NCI-H1105 (cell line): ENCODE measurements at regions not wholly inside any gene's neighbourhood (a gene's known extent, or its start where the extent isn't known, plus 50 kb on each side); places are given as distances from the start of the nearest gene placed in this dataset.
A peak's percentile ranks its signal among the peaks of the same experiment; 100 is the strongest.
"Not testable (repeated sequence)": the region's sequence is repeated elsewhere in the genome, so short reads cannot be mapped to it uniquely, and the experiment has no call there.

Experiments used
- DNase-seq: peaks from one replicate; lab custom pipeline; 2025; lab: John Stamatoyannopoulos, UW

GRCh38 chr6:170043150-170043819 lies 247.6 kb downstream of the DLL1 start:
- no peak for DNase-seq

- DNase-seq = no peak
Measured at GRCh38 chr6:170042596-170043118, 248.2 kb downstream of the DLL1 start.

DNA sequence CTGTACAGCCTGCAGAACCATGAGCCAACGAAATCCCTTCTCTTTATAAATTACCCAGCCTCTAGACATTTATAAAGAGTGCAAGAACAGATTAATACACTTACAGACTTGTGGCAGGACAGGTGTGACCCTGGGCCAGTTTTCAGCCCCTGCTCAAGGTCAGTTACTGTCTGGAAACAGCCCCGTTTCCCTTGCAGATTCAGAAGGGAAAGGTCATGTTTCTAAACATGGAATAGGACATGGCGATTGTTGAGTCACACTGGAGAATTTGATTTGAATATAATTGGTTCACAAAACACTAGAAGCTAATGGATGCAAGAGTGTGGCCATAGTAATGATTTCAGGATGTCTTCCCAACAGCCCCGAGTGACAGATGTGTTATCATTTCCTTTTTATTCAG lies 248.8 kb downstream of the DLL1 start:
- DNase-seq = no peak

- DNase-seq = no peak
Measured at GRCh38 chr6:170041526-170041925, 249.4 kb downstream of the DLL1 start.

- no peak for DNase-seq
Measured at GRCh38 chr6:170040906-170041305, 250.0 kb downstream of the DLL1 start.

GRCh38 chr6:170040115-170040500 lies 250.8 kb downstream of the DLL1 start:
- no peak for DNase-seq

DNA sequence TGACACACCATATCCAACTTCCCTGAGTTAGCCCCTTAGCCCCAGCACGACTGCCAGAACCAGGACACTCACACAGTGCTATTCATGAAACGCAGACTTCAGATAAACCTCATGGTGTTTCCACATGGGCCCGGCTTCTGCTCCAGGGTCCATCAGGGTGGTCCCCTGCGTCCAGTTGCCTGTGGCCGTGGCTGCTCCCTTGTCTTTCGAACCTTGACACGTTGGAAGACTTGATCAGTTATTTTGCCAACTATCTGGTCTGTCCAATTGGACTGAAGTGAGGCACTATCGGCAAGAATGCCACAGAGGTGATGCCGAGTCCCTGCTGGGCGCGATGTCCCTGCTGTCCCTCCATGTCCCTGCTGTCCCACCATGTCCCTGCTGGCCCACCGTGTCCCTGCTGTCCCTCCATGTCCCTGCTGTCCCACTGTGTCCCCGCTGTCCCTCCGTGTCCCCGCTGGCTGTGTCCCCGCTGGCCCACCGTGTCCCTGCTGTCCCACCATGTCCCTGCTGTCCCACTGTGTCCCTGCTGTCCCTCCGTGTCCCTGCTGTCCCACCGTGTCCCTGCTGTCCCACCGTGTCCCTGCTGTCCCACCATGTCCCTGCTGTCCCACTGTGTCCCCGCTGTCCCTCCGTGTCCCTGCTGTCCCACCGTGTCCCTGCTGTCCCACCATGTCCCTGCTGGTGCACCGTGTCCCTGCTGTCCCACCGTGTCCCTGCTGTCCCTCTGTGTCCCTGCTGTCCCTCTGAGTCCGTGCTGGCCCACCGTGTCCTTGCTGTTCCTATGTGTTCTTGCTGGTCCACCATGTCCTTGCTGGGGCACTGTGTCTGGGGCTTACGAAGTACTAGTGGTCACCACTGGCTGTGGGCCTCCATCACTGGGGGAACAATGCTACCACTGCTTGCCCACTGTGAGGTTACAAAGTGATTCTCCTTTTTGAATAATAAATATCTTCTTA lies 251.4 kb downstream of the DLL1 start:
- DNase-seq = no peak

GRCh38 chr6:170038708-170039107 lies 252.2 kb downstream of the DLL1 start:
- no peak for DNase-seq

GRCh38 chr6:170038251-170038650 lies 252.6 kb downstream of the DLL1 start:
- no peak for DNase-seq

DNA sequence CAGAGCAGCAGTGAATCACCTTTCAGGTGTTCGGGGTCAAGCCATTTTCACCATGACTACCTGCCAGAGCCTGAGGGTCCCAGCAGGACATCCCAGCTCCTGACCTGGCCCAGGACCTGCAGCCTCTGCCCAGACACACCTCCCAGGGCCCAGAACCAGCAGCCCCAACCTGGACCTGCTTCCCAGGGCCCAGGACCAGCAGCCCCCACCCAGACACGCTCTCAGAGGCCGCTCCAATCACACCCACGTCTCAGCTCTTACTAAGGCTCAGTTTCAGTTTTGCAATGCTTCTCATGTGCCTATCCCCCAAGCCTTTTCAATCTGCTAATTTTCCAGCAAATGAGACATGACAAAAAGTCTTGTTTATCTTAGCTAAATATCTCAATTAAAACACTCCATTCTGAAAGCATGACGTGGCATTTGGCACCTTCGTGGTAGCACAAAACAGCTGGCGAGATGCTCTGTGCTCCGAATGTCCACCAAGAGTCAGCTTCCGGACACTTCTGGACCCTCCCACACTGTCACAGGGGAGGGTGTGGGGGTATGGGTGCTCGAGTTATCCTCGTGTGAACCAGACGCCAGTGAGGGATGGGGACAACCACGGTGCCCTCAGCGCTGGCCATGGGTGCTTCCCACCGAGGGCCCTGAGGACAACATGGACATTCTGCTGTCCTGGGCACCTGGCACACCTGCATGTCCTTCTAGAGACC lies 253.2 kb downstream of the DLL1 start:
- DNase-seq = no peak

- no peak for DNase-seq
Measured at GRCh38 chr6:170036916-170037315, 254.0 kb downstream of the DLL1 start.

DNA sequence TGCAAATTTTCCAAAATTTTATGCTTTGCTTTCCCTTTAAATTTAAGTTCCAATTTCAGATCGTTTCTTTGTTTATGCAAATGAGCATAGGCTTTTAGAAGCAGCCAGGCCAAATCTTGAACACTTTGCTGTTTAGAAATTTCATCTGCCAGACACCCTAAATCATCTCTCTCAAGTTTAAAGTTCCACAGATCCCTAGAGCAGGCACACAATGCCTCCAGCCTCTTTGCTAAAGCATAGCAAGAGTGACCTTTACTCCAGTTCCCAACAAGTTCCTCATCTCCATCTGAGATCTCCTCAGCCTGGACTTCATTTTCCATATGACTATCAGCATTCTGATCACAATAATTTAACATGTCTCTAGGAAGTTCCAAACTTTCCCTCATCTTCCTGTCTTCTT lies 254.5 kb downstream of the DLL1 start:
- DNase-seq = not testable (repeated sequence)

GRCh38 chr6:170035901-170036304 lies 255.0 kb downstream of the DLL1 start:
- DNase-seq = no peak

GRCh38 chr6:170035044-170035443 lies 255.8 kb downstream of the DLL1 start:
- DNase-seq = no peak

DNA sequence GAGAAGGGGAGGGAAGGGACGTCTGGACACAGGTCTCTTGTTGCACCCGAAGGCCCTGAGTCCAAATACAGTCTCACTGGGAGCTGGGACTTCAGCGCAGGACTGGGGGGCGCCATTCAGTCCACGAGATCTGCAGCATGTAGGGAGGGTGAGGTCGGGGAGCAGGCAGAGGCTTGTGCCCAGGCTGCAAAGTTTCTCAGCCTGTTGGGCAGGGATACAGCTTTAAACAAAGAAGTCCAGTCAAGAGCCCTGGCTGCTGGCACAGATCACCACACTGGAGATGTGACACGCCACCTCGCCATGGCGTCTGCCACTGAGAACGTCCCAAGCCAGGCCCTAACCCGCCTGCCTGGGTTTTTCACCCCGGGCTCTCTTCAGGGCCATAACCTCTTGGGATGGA lies 256.6 kb downstream of the DLL1 start:
- DNase-seq = no peak

- DNase-seq = no peak
Measured at GRCh38 chr6:170033666-170034065, 257.2 kb downstream of the DLL1 start.

DNA sequence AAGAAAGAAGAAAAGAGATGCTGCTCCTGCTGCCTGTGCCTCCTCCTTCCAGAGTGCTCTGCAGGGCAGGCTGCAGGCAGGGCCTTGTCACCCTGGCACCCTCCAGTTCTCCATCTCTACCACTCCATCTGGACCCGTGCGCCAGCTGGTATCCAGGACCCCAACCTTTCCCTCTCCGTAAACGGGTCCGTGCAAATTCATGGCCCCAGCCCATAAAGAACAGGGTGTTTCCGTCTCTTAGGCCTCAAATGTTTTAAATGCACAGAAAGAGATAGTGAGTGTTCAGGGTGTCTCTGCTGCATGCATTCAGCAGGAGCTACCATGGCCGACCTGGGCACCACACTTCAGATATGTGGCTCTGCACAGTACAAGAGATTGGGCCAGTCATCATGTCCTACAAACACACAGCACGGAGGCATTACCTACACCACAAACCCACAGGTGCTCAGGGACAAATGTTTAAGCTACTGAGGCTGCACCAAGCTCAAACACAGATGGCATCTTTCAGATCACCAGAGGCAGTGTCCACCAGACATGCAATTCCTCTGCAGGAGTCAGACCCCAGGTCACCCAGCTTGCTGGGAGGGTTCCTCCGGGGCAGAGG lies 258.1 kb downstream of the DLL1 start:
- no peak for DNase-seq

- DNase-seq = no peak
Measured at GRCh38 chr6:170032197-170032596, 258.7 kb downstream of the DLL1 start.

DNA sequence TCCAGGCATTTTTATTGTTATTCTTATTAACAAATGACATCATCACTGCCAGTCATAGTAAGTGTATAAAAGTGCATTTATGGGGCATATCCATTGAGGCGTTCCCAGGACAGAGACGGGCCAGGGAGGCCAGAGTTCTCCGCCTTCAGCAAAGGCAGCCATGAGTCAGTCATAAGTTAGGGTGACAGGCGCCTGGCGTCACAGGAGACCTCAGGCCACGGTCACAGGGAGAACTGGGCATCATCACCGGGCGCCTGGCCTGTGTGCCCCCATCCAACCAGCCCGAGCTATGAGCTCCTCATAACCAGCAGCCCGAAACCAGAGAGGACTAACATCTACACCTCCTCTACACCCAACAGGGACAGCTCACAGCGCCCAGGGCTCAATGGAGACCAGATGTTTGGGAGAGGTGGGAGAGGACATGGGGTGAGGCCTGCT lies 259.2 kb downstream of the DLL1 start:
- no peak for DNase-seq

- DNase-seq = peak; percentile 36
Measured at GRCh38 chr6:170030821-170031471, 259.9 kb downstream of the DLL1 start.

DNA sequence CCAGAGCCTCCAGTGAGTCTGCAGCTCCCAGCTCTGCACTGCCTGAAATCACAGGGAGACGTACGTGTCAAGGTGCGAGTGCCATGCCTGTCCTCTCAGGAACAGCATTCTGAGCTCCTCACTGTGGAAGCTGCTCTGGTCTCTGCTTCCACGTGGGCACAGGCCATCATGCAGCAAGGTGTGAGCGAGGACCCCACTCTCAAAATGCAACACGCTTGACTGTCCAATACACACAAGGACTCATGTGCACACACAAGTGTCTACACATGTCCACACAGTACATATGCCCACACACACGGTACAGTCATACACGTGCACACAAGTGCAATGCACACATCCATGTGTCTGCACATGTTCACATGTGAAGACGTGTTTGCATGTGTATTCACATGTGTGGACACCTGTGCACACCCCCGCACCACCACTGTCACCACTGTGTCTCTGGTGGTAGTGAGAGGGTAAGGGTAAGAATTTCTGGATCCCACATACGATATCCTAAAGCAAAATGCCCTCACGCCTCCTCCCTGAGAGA lies 260.5 kb downstream of the DLL1 start:
- no peak for DNase-seq
